Erythroblast (primary cell): ENCODE measurements at regions not wholly inside any gene's neighbourhood (a gene's known extent, or its start where the extent isn't known, plus 50 kb on each side); places are given as distances from the start of the nearest gene placed in this dataset.

ENCODE experiments used
- DNase-seq, 2 experiments: peaks; one replicate each; lab custom pipeline; 2025; lab: John Stamatoyannopoulos, UW
- GATA1 ChIP-seq: IDR thresholded peaks from 2 replicates; pipeline ENCODE4 v1.6.1; 2011; ENCODE audit warnings: low read depth, mild to moderate bottlenecking, control low read depth, low read length, moderate library complexity
- POLR2A ChIP-seq: IDR thresholded peaks from 2 replicates; pipeline ENCODE4 v1.6.1; 2011; ENCODE audit warnings: mild to moderate bottlenecking, low read length

- DNase-seq, result no peak
- TF ChIP-seq POLR2A, result no peak
- TF ChIP-seq GATA1, result no peak
These were observed 233.4 kb downstream of the CDC5L start for GRCh38 chr6:44620922-44621321.

- no peak for DNase-seq
- TF ChIP-seq GATA1 (no peak), POLR2A (no peak)
These were observed 234.3 kb downstream of the CDC5L start for GRCh38 chr6:44621846-44622245.

- TF ChIP-seq POLR2A (no peak), GATA1 (no peak)
These were observed 235.0 kb downstream of the CDC5L start for GRCh38 chr6:44622555-44622954.

GRCh38 chr6:44622956-44623355, 235.4 kb downstream of the CDC5L start:
- TF ChIP-seq GATA1 (no peak), POLR2A (no peak)
- DNase-seq, result no peak

More at GRCh38 chr6:44622555-44622954, 235.0 kb downstream of the CDC5L start:
- DNase-seq, result no peak

GRCh38 chr6:44624226-44624625, 236.7 kb downstream of the CDC5L start:
- no peak for DNase-seq
- TF ChIP-seq POLR2A (no peak), GATA1 (no peak)

- DNase-seq, result no peak
These were observed 237.5 kb downstream of the CDC5L start for GRCh38 chr6:44624936-44625573.

GRCh38 chr6:44625996-44626395, 238.5 kb downstream of the CDC5L start:
- TF ChIP-seq POLR2A (no peak), GATA1 (no peak)
- DNase-seq, result no peak

More at GRCh38 chr6:44624936-44625573, 237.5 kb downstream of the CDC5L start:
- TF ChIP-seq POLR2A (no peak), GATA1 (no peak)

GRCh38 chr6:44626616-44627015, 239.1 kb downstream of the CDC5L start:
- TF ChIP-seq GATA1 (no peak), POLR2A (no peak)

GRCh38 chr6:44627091-44627882, 239.8 kb downstream of the CDC5L start:
- no peak for DNase-seq
- TF ChIP-seq POLR2A, result no peak

More at GRCh38 chr6:44626616-44627015, 239.1 kb downstream of the CDC5L start:
- DNase-seq, result no peak

GRCh38 chr6:44627883-44628271, 240.4 kb downstream of the CDC5L start:
- TF ChIP-seq GATA1 (no peak), POLR2A (no peak)
- no peak for DNase-seq

- no peak for TF ChIP-seq POLR2A
- TF ChIP-seq GATA1, result no peak
- no peak for DNase-seq
These were observed 240.8 kb downstream of the CDC5L start for GRCh38 chr6:44628347-44628746.

GRCh38 chr6:44629636-44630035, 242.1 kb downstream of the CDC5L start:
- TF ChIP-seq GATA1, result no peak
- TF ChIP-seq POLR2A, result no peak

GRCh38 chr6:44630125-44631028, 242.9 kb downstream of the CDC5L start:
- peak; percentile 7 to 15 for DNase-seq
- no peak for TF ChIP-seq GATA1
- no peak for TF ChIP-seq POLR2A

More at GRCh38 chr6:44629636-44630035, 242.1 kb downstream of the CDC5L start:
- DNase-seq, result no peak
